PFSK-1 (cell line): ENCODE measurements at regions not wholly inside any gene's neighbourhood (a gene's known extent, or its start where the extent isn't known, plus 50 kb on each side); places are given as distances from the start of the nearest gene placed in this dataset.

Experiments used
- POLR2AphosphoS5 ChIP-seq: IDR thresholded peaks from 2 replicates; pipeline ENCODE4 v1.6.1; 2012; ENCODE audit warnings: low read depth, mild to moderate bottlenecking, control low read depth, low read length, moderate library complexity
- REST ChIP-seq, 2 experiments: IDR thresholded peaks; 2 replicates each; pipeline versions ENCODE4 v1.6.1 to v1.8.0; 2011 to 2012; ENCODE audit warnings: low read depth in 2 of 2, low read length in 2 of 2, control low read depth in 1 of 2, inconsistent platforms in 1 of 2, mild to moderate bottlenecking in 1 of 2, moderate library complexity in 1 of 2; ENCODE audit not compliant: insufficient read depth in 1 of 2
- TAF1 ChIP-seq: IDR thresholded peaks from 2 replicates; pipeline ENCODE4 v1.6.1; 2012; ENCODE audit warnings: low read length, control low read depth, borderline replicate concordance; ENCODE audit not compliant: insufficient read depth

DNA sequence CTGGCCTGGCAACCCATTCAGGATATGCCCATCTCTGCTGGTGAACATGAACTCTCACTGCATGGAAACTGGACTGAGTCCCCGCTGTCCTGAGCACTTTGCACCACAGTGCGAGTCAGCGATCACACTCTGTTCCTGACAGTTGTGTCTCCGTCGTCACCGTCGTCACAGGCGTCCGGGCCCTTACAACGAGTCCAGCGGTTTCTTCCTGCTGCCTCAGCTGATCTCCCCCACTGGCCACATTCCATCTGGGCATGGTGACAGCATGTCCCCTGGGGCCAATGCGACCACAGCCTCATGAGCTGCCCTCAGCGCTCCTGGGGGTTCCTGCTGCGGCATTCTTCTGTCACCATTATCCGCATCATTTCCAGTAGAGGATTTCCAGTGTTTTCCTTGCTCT, 76.8 kb upstream of the KLF6 start:
- TF ChIP-seq REST (IDR thresholded peaks at IDR 0.05; ENCODE audit: insufficient read depth in 1 of 2, low read depth in 2 of 2, low read length in 2 of 2) (no peak), POLR2AphosphoS5 (no peak), TAF1 (no peak)
